Gastroesophageal sphincter (tissue), 4 donors: ENCODE measurements at regions not wholly inside any gene's neighbourhood (a gene's known extent, or its start where the extent isn't known, plus 50 kb on each side); places are given as distances from the start of the nearest gene placed in this dataset.

Experiments used
- ATAC-seq: fragments of 150-250 bp; one replicate; pipeline ENCODE4 v1.9.1; 2016; ENCODE audit warnings: mild to moderate bottlenecking, moderate library complexity
- H3K27ac ChIP-seq, 4 donors: fragments of 200-600 bp; sonication (generic) in 3 of 4; 1 replicate in 3 of 4; 2 replicates in 1 of 4; pipeline ENCODE4 v1.5.1; 2016 to 2019
- H3K27me3 ChIP-seq: fragments of 200-600 bp; sonication (generic); one replicate; pipeline ENCODE4 v1.5.1; 2019
- H3K36me3 ChIP-seq, 2 donors: fragments of 200-600 bp; sonication (generic); one replicate each; pipeline ENCODE4 v1.5.1; 2019; ENCODE audit warnings: control low read depth in 1 of 2
- H3K4me1 ChIP-seq, 3 donors: fragments of 200-600 bp; sonication (generic); 1 replicate in 2 of 3; 2 replicates in 1 of 3; pipeline ENCODE4 v1.5.1; 2016 to 2019; ENCODE audit warnings: control low read depth in 2 of 3
- H3K4me3 ChIP-seq, 2 donors: fragments of 200-600 bp; sonication (generic); one replicate each; pipeline ENCODE4 v1.5.1; 2019; ENCODE audit warnings: mild to moderate bottlenecking in 1 of 2, moderate library complexity in 1 of 2
- H3K9me3 ChIP-seq, 3 donors: fragments of 200-600 bp; sonication (generic); one replicate each; pipeline ENCODE4 v1.5.1; 2017 to 2019; ENCODE audit warnings: control low read depth in 2 of 3
- CTCF ChIP-seq, 4 experiments: fragments of 200-600 bp in 2 of 4; fragments of 450-650 bp in 2 of 4; sonication (generic) in 1 of 4; IDR thresholded peaks; one replicate each; pipeline ENCODE4 v1.5.1; 2017 to 2019; ENCODE audit warnings: antibody characterized with exemption in 4 of 4, mild to moderate bottlenecking in 2 of 4, moderate library complexity in 2 of 4
- EP300 ChIP-seq: sonication (generic); formaldehyde crosslinking; IDR thresholded peaks from one replicate; pipeline ENCODE4 v1.6.1; 2017; ENCODE audit warnings: antibody characterized with exemption, mild to moderate bottlenecking
- POLR2A ChIP-seq, 2 donors: fragments of 450-650 bp; IDR thresholded peaks; one replicate each; pipeline ENCODE4 v1.6.1; 2017; ENCODE audit warnings: antibody characterized with exemption in 2 of 2, mild to moderate bottlenecking in 2 of 2, moderate library complexity in 1 of 2
- POLR2AphosphoS5 ChIP-seq: sonication (generic); formaldehyde crosslinking; IDR thresholded peaks from one replicate; pipeline ENCODE4 v1.6.1; 2017; ENCODE audit warnings: antibody characterized with exemption
- WGBS, 2 donors: methylation state at CpG; one replicate each; pipeline ENCODE4 v1.1.5; 2018; ENCODE audit warnings: low coverage in 1 of 2; 5-methylcytosine and 5-hydroxymethylcytosine counted together

DNA sequence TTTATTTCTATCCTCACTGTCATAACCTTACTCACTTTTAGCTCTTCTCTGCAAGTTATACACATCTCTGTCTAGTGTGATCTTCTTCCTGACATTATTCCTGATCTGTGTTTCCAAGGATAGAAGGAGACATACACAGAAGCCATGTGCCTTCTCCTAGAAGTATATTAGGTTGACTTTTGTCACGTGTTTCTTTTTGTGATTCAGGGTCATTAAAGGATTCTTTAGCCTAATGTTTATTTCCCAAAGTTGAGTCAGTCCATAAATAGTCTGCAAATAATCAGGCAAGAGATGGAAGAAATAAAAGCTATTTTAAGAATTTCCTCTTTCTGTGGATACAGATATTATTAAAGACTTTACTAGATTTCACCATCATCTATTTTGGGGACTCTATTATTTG is 214.1 kb upstream of the GOT2 start:
- no peaks in the 10 kb centered on the region for H3K27me3 ChIP-seq
- no peak for ATAC-seq
- H3K9me3 ChIP-seq: peaks cover 0 to 10% (median 0%) of the 10 kb centered on the region in 3 donors
- H3K36me3 ChIP-seq: no peaks in the 10 kb centered on the region
- no peaks in the 10 kb centered on the region for H3K4me1 ChIP-seq
- no peak for TF ChIP-seq POLR2AphosphoS5
- TF ChIP-seq POLR2A (IDR thresholded peaks at IDR 0.05): no peak
- TF ChIP-seq EP300: no peak
- no peak for TF ChIP-seq CTCF (IDR thresholded peaks at IDR 0.05)
- H3K27ac ChIP-seq: no peak overlapping the region
- no peak overlapping the region for H3K4me3 ChIP-seq
- WGBS, 2 donors: 22 to 40% methylated on average over 1 of the region's 1 CpG

- H3K27ac ChIP-seq: no peak overlapping the region
- WGBS, 2 donors: 69 to 85% methylated on average over 2 of the region's 2 CpGs
- no peak overlapping the region for H3K4me3 ChIP-seq
- TF ChIP-seq POLR2AphosphoS5: no peak
- no peak for TF ChIP-seq CTCF (IDR thresholded peaks at IDR 0.05)
- no peak for TF ChIP-seq POLR2A (IDR thresholded peaks at IDR 0.05)
- no peak for TF ChIP-seq EP300
- H3K4me1 ChIP-seq: no peaks in the 10 kb centered on the region
- H3K9me3 ChIP-seq: no peaks in the 10 kb centered on the region
- ATAC-seq: no peak
- no peaks in the 10 kb centered on the region for H3K36me3 ChIP-seq
- no peaks in the 10 kb centered on the region for H3K27me3 ChIP-seq
These were observed 206.5 kb upstream of the GOT2 start for GRCh38 chr16:58940609-58941008.

- Histone ChIP-seq H3K4me1 (no peaks in the 10 kb centered on the region), H3K4me3 (no peak overlapping the region), H3K27me3 (no peaks in the 10 kb centered on the region), H3K27ac (no peak overlapping the region), H3K36me3 (no peaks in the 10 kb centered on the region), H3K9me3 (peaks cover 0 to 5% (median 0%) of the 10 kb centered on the region in 3 donors)
- WGBS, 2 donors: 27 to 30% methylated on average over 6 to 7 of the region's 7 CpGs
- ATAC-seq: no peak
- no peak for TF ChIP-seq POLR2AphosphoS5
- no peak for TF ChIP-seq POLR2A (IDR thresholded peaks at IDR 0.05)
- no peak for TF ChIP-seq CTCF (IDR thresholded peaks at IDR 0.05)
- no peak for TF ChIP-seq EP300
These were observed 204.7 kb upstream of the GOT2 start for GRCh38 chr16:58938811-58939210.

GRCh38 chr16:58937661-58938060 is 203.5 kb upstream of the GOT2 start:
- ATAC-seq: no peak
- H3K27ac ChIP-seq: no peak overlapping the region
- no peaks in the 10 kb centered on the region for H3K36me3 ChIP-seq
- WGBS, 2 donors: 50 to 55% methylated on average over 5 of the region's 5 CpGs
- no peaks in the 10 kb centered on the region for H3K27me3 ChIP-seq
- TF ChIP-seq CTCF (IDR thresholded peaks at IDR 0.05) (no peak), POLR2AphosphoS5 (no peak), EP300 (no peak), POLR2A (IDR thresholded peaks at IDR 0.05) (no peak)
- H3K4me1 ChIP-seq: no peaks in the 10 kb centered on the region
- H3K9me3 ChIP-seq: peaks cover 0 to 11% (median 0%) of the 10 kb centered on the region in 3 donors
- H3K4me3 ChIP-seq: no peak overlapping the region

GRCh38 chr16:58933186-58933585 is 199.1 kb upstream of the GOT2 start:
- WGBS, 2 donors: 75% methylated on average over 2 to 3 of the region's 3 CpGs
- Histone ChIP-seq H3K36me3 (no peaks in the 10 kb centered on the region), H3K4me1 (no peaks in the 10 kb centered on the region), H3K27me3 (no peaks in the 10 kb centered on the region), H3K9me3 (peaks cover 0 to 11% (median 0%) of the 10 kb centered on the region in 3 donors), H3K4me3 (no peak overlapping the region), H3K27ac (no peak overlapping the region)
- no peak for ATAC-seq
- TF ChIP-seq POLR2AphosphoS5: no peak
- TF ChIP-seq CTCF (IDR thresholded peaks at IDR 0.05): no peak
- no peak for TF ChIP-seq EP300
- TF ChIP-seq POLR2A (IDR thresholded peaks at IDR 0.05): no peak
